C4-2B (cell line): ENCODE measurements at regions not wholly inside any gene's neighbourhood (a gene's known extent, or its start where the extent isn't known, plus 50 kb on each side); places are given as distances from the start of the nearest gene placed in this dataset.

ENCODE experiments used
- ZFX ChIP-seq: fragments of 450-650 bp; IDR thresholded peaks from 2 replicates; pipeline ENCODE4 v1.6.1; 2017
- TF ChIP-seq, protein P1 (sequence below): fragments of 450-650 bp; conservative IDR thresholded peaks from 2 replicates; pipeline ENCODE4 v1.5.1; 2017; ENCODE audit warnings: mild to moderate bottlenecking

DNA sequence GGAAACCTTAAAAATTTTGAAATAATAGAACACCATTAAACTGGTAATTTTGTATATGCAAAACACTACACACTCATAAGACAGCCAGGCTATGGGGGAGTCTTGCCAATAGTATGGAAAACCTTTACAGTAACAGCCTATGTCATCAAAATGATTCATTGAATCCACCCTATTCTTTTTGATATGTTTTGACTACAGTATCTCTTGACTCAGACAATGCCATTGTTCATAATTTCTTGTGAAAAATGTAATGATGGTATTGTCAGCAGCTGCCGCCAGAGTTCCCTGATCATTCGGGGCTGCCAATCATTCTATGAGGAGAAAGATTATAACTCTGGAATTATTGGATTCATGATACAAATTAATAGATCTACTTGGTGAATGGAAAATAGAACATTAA lies 101.4 kb upstream of the POC5 start:
- TF ChIP-seq, protein P1, sequence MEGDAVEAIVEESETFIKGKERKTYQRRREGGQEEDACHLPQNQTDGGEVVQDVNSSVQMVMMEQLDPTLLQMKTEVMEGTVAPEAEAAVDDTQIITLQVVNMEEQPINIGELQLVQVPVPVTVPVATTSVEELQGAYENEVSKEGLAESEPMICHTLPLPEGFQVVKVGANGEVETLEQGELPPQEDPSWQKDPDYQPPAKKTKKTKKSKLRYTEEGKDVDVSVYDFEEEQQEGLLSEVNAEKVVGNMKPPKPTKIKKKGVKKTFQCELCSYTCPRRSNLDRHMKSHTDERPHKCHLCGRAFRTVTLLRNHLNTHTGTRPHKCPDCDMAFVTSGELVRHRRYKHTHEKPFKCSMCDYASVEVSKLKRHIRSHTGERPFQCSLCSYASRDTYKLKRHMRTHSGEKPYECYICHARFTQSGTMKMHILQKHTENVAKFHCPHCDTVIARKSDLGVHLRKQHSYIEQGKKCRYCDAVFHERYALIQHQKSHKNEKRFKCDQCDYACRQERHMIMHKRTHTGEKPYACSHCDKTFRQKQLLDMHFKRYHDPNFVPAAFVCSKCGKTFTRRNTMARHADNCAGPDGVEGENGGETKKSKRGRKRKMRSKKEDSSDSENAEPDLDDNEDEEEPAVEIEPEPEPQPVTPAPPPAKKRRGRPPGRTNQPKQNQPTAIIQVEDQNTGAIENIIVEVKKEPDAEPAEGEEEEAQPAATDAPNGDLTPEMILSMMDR, result no peak
- no peak for TF ChIP-seq ZFX
